ENCODE measurements at regions not wholly inside any gene's neighbourhood (a gene's known extent, or its start where the extent isn't known, plus 50 kb on each side); places are given as distances from the start of the nearest gene placed in this dataset.

GRCh38 chr16:13866073-13866472 is 53.9 kb upstream of the ERCC4 start:
- TF ChIP-seq POLR2A (IDR thresholded peaks at IDR 0.05) (no peak), CTCF (IDR thresholded peaks at IDR 0.05) (peak; percentile 33 to 57 (median 50)), EP300 (IDR thresholded peaks at IDR 0.05) (no peak)
- H3K4me3 ChIP-seq, result no peak overlapping the region
- intact Hi-C loops (cut with DNase I), result loop anchor here in 2 of 4 donors (2.0 to 5.0 kb wide), 2 partner anchors 51 to 53 kb away; no protein-coding TSS in a partner anchor
- no peaks in the 10 kb centered on the region for H3K27me3 ChIP-seq
- WGBS, 3 donors, result 10 to 16% (median 12%) methylated on average over 8 of the region's 8 CpGs
- H3K36me3 ChIP-seq, result no peaks in the 10 kb centered on the region
- H3K4me1 ChIP-seq (ENCODE audit: insufficient read depth), result no peaks in the 10 kb centered on the region
- peak; percentile 73 to 84 (median 81) for DNase-seq
- no peaks in the 10 kb centered on the region for H3K9me3 ChIP-seq
- no peak overlapping the region for H3K27ac ChIP-seq
